Endothelial cell (in vitro differentiated cells): ENCODE measurements at regions not wholly inside any gene's neighbourhood (a gene's known extent, or its start where the extent isn't known, plus 50 kb on each side); places are given as distances from the start of the nearest gene placed in this dataset.

Experiments used
- DNase-seq: peaks from one replicate; pipeline ENCODE4 v3.0.0; 2021; ENCODE audit warnings: low spot score
- H3K27ac Mint-ChIP-seq: one replicate; pipeline ENCODE4 v1.8.0; 2021; ENCODE audit warnings: mixed read lengths, inconsistent platforms; ENCODE audit not compliant: unreplicated experiment
- H3K27me3 Mint-ChIP-seq: one replicate; pipeline ENCODE4 v1.8.0; 2021; ENCODE audit warnings: mild to moderate bottlenecking, moderate library complexity, mixed read lengths, inconsistent platforms; ENCODE audit not compliant: unreplicated experiment
- H3K36me3 Mint-ChIP-seq: one replicate; pipeline ENCODE4 v1.8.0; 2021; ENCODE audit warnings: mild to moderate bottlenecking, low read depth, mixed read lengths, inconsistent platforms; ENCODE audit not compliant: unreplicated experiment
- H3K4me1 Mint-ChIP-seq: one replicate; pipeline ENCODE4 v1.8.0; 2021; ENCODE audit warnings: mild to moderate bottlenecking, mixed read lengths, inconsistent platforms; ENCODE audit not compliant: unreplicated experiment
- H3K4me3 Mint-ChIP-seq: one replicate; pipeline ENCODE4 v1.8.0; 2021; ENCODE audit warnings: mild to moderate bottlenecking, mixed read lengths, inconsistent platforms; ENCODE audit not compliant: unreplicated experiment
- H3K9me3 Mint-ChIP-seq: one replicate; pipeline ENCODE4 v1.8.0; 2021; ENCODE audit warnings: mixed read lengths, inconsistent platforms; ENCODE audit not compliant: unreplicated experiment
- TF ChIP-seq, protein P1 (sequence below): fragments of 200-600 bp; sonication (generic); IDR thresholded peaks from one replicate; pipeline ENCODE4 v1.5.0; 2021; ENCODE audit warnings: antibody characterized with exemption; ENCODE audit not compliant: unreplicated experiment

DNA sequence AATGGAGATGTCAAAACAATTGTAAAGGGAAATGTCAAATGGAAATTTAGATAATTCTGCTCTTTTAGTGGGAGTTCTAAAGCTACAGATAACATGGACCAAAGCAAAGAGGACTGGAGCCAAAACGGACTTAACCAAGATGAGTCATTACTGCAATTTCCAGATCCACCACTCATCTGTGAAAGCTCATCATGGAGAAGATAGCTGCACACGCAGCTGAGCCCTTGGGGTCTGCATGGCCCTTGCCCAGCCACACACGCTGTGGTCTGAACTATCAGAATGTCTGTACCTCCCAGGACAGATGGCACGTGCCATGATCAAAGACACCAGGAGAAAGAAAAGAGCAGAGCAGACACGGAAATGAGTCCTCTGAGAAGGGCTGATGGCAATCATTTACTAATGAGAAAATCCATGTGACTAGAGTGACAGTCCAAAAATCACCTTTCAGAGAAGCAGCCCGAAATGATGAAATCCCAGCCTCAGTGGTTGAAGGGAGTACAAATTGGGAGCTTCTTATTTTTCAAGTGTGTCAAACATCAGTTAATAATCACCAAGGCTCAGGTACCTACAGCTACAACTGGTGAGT is 177.9 kb upstream of the MGMT start:
- DNase-seq: no peak
- Mint-ChIP-seq H3K9me3 (no peaks in the 10 kb centered on the region), H3K4me1 (peaks cover 2% of the 10 kb centered on the region), H3K36me3 (no peaks in the 10 kb centered on the region), H3K27me3 (no peaks in the 10 kb centered on the region), H3K27ac (no peak overlapping the region), H3K4me3 (no peak overlapping the region)
- TF ChIP-seq, protein P1, sequence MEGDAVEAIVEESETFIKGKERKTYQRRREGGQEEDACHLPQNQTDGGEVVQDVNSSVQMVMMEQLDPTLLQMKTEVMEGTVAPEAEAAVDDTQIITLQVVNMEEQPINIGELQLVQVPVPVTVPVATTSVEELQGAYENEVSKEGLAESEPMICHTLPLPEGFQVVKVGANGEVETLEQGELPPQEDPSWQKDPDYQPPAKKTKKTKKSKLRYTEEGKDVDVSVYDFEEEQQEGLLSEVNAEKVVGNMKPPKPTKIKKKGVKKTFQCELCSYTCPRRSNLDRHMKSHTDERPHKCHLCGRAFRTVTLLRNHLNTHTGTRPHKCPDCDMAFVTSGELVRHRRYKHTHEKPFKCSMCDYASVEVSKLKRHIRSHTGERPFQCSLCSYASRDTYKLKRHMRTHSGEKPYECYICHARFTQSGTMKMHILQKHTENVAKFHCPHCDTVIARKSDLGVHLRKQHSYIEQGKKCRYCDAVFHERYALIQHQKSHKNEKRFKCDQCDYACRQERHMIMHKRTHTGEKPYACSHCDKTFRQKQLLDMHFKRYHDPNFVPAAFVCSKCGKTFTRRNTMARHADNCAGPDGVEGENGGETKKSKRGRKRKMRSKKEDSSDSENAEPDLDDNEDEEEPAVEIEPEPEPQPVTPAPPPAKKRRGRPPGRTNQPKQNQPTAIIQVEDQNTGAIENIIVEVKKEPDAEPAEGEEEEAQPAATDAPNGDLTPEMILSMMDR: no peak

DNA sequence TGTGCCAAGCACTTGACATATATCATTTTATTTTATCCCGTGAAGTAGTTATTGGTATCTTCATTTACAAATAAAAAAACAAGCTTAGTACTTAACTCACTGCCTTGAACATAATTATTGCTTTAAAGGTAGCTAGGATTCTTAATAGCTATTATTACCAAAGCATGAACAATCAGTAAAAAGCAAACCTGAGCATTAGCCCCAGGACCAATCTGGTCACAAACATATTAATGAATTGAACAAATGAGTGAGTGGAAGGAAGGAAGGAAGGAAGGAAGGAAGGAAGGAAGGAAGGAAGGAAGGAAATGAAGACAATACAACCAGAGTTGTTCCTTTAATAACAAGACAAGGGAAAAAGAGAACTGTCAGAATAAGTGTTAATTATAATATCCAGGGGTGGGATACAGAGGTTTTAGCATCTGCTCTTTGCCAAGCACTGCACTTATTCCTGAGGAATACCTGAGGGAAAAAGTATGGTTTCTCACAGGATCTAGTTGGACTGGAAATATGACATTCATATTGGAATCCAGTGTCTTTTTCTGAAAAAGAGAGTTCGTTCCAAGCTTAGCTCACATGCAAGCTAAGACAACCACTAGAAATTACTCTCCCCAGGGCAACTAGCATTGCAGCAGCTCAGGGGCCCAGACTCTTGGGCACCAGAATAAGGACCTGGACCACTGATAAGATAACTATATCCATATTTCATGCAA is 172.9 kb upstream of the MGMT start:
- Mint-ChIP-seq H3K4me3 (no peak overlapping the region), H3K9me3 (no peaks in the 10 kb centered on the region), H3K27ac (no peak overlapping the region), H3K36me3 (no peaks in the 10 kb centered on the region), H3K27me3 (no peaks in the 10 kb centered on the region), H3K4me1 (peaks cover 3% of the 10 kb centered on the region)
- DNase-seq: no peak
- TF ChIP-seq, protein P1: no peak

DNA sequence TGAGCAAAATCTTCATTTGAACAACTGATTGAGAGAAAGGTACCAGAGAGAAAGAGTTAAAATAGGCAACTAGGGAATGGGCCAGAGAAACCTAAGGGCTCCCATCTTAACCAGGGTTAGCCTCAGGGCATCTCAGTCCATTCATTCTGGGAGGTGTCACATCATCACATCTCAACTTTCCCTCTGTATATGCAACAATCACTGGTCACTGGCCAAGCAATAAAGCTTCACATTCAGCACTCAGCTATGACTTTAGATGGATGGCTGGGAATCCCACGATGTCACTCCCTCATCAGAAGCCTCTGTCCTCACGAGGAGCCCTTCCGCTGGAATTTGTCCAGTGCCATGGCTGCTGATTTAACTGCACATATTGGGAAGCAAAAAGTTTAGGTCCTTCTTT is 172.1 kb upstream of the MGMT start:
- no peaks in the 10 kb centered on the region for H3K9me3 Mint-ChIP-seq
- no peaks in the 10 kb centered on the region for H3K27me3 Mint-ChIP-seq
- H3K4me1 Mint-ChIP-seq: peaks cover 3% of the 10 kb centered on the region
- no peak overlapping the region for H3K4me3 Mint-ChIP-seq
- TF ChIP-seq, protein P1: no peak
- no peak for DNase-seq
- H3K27ac Mint-ChIP-seq: no peak overlapping the region
- no peaks in the 10 kb centered on the region for H3K36me3 Mint-ChIP-seq

DNA sequence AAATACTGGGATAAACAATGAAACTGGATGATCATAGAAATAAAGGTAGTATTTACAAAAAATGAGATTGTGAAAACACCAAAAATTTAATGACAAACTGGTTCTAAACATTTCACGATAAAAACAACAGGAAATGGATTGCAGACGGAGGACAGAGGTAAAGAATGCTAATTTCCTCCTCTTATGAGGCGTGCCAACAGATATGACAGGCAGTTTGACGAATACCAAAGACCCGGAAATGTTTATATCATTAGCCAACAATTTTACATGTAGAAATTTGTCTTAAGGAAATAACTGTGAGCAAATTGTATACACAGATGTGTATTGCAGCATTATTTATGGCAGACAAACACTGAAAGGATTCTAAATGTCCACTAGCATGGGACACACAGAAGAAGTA is 162.0 kb upstream of the MGMT start:
- Mint-ChIP-seq H3K4me3 (no peak overlapping the region), H3K36me3 (no peaks in the 10 kb centered on the region), H3K27ac (no peak overlapping the region), H3K4me1 (peaks cover 8% of the 10 kb centered on the region), H3K9me3 (no peaks in the 10 kb centered on the region), H3K27me3 (no peaks in the 10 kb centered on the region)
- DNase-seq: no peak
- TF ChIP-seq, protein P1: no peak

DNA sequence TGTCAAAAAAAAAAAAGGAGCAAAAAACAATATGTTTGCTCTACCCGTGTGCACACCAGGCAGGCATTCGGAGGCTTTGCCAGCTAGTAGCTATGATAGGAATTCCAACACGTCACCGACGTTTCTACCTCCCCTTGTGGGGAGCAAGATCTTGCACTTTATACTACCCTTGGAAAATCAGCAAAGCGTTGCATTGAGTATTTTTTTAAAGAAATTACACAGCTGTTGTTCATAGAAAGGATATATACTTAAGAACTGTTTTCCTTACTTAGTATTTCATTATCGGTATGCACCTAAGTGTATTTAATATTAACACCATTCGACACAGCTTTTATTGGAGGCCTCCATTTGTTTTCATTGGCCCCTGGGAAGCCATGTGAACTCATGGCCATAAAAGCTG is 159.9 kb upstream of the MGMT start:
- DNase-seq: no peak
- Mint-ChIP-seq H3K4me1 (peaks cover 8% of the 10 kb centered on the region), H3K27ac (no peak overlapping the region), H3K4me3 (no peak overlapping the region), H3K27me3 (no peaks in the 10 kb centered on the region), H3K9me3 (no peaks in the 10 kb centered on the region), H3K36me3 (no peaks in the 10 kb centered on the region)
- TF ChIP-seq, protein P1: no peak
